IPS DF 4.7 (cell line): ENCODE measurements at regions not wholly inside any gene's neighbourhood (a gene's known extent, or its start where the extent isn't known, plus 50 kb on each side); places are given as distances from the start of the nearest gene placed in this dataset.
"Not testable (repeated sequence)": the region's sequence is repeated elsewhere in the genome, so short reads cannot be mapped to it uniquely, and the experiment has no call there.

Experiments
- DNase-seq: peaks from one replicate; pipeline ENCODE4 v3.0.0-alpha.2; 2013; ENCODE audit warnings: low spot score; ENCODE audit errors: extremely low read depth

DNA sequence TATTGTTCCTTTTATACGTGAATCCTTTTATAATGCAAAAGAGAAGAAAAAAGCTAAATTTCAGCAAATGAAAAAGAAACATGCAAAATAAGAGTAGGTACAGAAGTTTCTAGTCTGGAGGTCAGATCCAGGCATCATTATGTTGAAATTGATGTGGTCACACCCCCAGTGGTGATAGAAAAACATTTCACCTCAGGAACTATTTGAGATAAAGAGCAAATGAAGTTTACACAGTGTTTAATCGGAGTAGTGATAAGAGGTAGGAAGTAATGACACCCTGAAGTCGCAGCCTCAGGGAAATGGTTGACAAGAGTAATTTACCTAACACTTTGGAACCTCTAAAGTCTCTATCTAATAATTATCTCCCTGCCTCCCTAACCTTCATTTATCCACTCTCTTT is 536.0 kb upstream of the STEAP1 start:
- DNase-seq = no peak

DNA sequence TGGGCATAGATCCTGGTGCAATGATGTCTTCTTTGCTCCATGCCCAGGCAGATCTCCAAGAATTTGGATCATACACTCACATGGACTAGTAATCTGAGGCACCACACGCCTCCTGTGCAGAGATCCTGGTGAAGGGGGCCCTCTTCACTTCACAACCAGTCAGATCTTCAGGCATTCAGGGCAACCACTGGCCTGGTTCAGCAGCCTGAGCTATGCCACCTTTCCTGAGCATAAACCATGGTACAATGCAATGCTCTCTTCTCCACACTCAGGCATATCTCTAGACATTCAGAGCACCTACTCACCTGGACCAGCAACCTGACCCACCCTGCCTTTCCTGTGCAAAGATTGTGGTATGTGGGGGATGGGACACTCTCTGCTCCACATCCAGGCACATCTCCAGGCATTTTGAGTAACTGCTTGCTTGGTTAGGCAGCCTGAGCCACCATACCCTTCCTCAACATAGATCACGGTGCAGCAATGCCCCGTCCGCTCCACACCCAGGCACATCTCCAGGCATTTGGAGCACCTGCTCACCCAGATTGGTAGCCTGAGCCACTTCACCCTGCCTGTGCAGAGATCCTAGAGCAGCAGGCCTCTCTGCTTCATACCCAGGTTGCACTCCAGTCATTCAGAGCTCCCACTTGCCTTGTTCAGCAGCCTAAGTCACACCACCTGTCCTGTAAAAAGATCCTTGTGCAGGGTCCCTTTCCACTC is 532.2 kb upstream of the STEAP1 start:
- DNase-seq = no peak

DNA sequence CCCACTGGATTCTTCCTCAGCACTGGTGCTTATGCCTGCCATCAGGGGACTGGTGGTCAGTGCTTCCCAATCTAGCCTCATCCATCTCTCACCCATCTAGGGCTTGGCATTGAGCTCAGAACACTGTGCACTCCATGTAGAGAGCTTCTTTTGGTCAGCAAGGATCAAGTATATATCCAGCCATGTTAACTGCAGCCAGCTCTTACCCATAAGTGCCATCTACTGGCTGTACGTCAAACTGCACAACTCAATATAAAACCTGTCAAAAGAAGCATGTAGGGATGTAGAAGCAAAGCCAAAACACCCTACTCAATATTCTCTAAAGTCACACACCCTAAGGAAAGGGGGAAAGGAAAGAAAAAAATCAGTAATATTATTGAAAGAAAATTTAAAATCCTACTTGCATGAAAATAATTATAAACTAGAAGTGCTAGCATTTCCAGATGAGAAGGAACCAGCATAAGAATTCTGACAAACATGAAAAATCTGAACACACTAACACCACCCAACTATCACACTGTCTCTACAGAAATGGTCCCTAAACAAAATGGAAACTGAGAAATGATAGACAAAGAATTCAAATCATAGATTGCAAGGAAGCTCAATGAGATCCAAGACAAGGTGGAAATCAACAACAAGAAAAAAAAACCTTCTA is 531.1 kb upstream of the STEAP1 start:
- DNase-seq = peak; percentile 36

DNA sequence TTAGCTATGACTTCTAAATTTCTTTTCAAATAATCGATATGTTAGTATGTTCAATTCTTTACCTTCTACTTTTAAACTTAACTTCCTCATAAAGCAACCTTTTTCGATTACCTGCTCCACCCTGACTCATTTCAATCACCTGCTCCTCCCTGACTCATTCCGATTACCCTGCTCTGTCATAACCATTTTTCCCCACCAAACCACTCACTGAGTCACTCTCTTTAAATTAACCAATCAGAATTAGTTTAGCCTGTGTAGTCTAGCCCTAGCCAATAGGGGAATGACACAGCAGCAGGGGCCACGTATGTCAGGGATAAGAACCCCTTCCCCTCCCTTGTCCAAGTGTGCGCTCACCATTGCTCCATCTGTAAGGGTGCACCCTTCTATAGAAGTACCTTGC is 530.1 kb upstream of the STEAP1 start:
- DNase-seq = not testable (repeated sequence)

DNA sequence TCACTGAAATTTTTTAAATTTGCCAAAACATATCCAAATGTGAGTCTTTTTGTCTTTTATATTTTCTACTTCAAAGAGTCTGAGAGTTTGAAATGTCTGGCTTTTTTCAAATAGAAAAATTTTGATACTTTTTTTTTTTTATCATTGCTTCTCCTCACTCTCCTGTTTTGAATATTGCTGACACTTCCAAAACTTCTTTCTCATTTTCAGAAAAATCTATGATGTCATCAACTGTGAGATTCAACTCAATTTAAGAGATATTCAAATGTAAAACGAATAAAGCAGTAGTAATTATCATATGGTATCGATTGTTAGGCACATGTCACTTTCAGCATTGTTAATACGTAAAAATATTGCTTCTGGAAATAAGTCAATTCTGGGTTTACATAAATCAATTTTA is 505.8 kb upstream of the STEAP1 start:
- no peak for DNase-seq

DNA sequence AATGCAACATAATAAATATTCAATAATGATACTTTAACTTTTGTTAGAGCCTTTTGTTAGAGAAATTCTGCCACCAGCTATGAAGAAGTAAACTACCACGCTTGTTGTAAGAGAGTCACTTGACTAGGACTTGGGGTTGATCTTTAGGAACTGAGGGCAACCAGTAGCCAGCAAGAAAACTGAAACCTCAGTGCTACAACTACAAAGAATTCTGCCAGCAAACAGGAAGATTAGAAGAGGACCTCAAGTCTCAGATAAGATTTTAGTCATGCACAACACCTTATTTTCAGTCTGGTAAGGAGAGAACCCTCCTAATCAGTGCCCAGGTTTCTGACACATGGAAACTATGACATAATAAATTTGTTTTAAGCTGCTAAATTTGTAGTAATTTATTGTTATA is 498.3 kb upstream of the STEAP1 start:
- no peak for DNase-seq

DNA sequence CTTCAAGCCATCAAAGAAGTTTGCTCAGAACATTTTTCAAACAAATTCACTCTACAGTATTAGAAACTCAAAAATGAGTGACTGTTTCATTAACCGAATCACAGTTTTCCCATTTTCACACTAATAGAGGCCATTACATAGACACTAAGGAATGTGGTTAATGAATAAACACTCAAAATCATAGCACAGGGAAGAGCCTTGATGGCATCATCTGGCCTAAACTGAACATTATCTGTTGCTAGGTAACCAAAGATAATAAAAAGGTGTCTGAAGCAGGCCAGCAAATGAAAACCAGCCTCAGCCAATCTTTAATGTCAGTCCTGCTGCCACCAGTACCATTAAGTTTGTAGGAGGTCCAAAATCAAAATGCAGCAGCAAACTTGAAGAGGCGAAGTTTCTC is 492.4 kb upstream of the STEAP1 start:
- DNase-seq = no peak

DNA sequence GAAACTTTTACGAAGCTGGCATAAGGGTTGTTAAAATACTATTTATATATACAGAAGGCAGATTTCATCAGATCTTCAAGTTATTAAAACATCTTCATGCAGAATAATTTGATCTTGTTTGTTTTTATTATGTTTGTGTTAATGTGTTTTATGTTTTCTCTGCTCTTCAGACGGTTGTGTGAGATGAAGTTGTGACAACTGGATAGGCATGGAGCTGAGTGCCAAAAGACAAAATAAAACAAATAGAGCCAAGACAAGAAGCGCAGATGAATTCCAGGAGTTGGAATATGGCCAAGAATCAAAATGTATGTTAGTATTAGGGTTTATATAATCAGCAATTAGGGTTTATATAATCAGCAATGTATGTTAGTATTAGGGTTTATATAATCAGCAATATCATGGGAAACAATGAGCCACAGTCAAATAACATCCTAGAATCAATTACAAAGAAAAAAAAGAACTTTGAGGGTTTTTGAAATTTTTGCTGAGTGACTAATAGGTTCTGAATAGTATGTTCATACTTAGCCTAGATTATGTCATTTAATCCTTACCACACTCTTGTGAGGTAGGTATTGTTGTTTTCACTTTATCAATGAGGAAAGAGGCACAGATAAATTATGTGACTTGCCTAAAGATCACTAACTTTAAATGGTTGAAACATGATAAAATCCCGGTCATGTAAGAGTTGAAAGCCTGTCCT is 488.0 kb upstream of the STEAP1 start:
- DNase-seq = no peak

DNA sequence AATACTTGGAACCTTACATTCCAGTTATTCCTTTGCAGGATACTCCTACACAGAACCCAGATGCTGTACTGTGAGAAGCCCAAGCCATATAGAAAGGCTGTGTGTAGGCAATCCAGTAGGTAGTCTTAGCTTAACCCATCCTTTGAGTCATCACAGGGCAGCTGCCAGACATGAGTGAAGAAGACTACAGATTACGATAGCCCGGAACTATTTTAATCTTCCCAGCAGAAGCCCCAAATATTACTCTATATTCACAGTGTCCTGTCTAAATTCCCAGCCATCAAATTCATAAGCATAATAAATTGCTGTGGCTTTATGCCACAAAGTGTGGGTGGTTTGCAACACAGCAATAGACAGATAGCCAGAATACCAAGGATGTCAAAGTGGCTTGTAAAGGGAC is 474.1 kb upstream of the STEAP1 start:
- DNase-seq = no peak

DNA sequence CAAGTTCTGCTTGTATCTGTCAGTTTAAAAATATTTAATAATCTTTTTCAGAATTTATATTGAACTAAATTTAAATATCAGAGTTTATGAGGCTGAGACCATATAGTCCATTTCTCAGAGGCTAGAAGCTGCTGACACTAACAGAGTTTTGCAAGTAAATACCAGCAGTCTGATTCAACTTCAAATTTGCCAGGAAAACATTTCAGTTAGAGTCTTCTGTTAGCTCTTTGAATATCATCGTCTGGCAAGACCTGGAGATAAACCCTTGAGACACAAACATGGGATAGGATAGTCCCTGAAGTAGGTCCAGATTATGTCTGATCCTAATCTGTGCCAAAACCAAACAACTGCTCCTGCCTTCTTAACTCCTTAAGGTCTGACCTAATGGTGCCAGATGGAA is 472.8 kb upstream of the STEAP1 start:
- DNase-seq = no peak

DNA sequence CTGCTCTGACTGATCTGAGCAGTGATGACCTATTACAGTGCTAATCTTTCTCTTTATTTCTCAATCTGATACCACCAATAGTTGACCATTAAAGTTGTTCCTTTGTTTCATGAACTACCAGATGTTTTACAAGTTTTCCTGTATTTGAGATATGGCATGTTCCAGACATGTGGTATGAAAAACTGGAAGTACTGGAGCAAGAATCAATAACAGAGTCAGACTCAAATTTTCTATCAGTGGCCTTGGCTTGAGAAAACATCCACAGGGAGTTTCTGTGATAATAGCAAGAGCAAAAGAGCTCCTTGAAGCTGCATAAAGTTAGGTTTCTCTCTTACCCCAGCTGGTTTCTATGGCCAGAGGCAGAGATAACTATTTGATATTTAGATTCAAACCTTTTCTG is 469.0 kb upstream of the STEAP1 start:
- DNase-seq = no peak

DNA sequence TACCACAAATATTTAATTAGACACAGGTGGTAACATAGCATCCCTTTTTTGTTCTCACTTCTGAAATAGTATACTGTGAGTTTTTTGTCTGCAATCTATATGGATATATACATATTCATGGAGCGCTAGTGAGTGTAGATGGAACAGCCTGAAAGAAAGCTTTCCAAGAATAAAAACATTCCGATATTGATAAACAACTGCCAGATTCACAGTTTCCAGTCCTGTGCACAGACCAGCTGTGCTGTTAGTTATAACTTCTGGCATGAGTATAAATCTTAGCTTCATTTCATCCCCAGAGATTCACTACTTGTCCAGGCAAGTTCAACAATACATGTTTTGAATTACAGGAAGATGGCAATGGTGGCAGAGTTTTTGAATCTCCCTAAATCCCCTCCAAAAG is 467.1 kb upstream of the STEAP1 start:
- no peak for DNase-seq

DNA sequence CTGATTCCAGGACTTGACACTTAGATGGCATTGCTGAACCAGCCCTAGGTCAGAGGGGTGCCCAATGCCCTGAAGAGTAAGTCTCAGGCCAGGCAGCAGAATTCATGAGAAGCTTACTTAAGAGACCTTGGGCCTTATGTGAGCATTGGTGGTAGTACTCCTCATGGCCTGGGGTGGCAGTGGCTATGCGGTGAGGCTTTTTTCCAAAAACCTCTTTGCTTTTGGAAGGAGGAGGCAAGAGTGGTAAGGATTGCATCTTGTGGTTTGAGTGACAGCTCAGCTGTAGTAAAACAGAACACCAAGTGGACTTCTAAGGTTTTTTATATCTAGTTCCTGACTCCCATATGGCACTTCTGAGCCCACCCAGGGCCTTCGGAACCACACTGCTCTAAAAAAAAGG is 459.0 kb upstream of the STEAP1 start:
- no peak for DNase-seq

DNA sequence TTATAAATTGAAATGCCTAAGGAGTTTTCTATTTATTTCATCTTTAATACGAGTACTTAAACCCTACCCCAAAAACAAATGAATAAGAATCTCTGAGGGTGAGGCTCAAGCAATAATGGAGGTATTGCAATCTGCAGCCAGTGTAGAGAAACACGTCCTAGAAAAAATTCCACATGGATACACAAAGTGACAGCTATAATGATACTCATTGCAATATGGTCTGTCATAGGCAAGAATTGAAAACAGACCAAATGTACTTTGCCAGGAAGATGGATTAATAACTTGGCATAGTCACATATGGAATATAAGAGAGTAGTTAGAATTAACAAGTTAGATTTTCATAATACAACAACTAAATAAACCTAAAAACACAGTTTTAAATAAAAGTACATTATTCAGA is 440.1 kb upstream of the STEAP1 start:
- DNase-seq = no peak

DNA sequence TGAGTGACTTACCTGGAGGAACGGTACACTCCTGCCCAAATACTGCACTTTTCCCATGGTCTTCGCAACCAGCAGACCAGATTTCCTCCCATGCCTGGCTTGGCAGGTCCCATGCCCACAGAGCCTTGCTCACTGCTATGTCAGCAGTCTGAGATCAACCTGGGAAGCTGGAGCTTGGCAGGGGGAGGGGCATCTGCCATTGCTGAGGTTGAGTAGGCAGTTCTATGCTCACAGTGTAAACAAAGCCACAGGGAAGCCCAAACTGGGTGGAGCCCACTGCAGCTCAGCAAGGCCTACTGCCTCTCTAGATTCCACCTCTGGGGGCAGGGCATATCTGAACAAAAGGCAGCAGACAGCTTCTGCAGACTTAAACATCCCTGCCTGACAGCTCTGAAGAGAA is 435.3 kb upstream of the STEAP1 start:
- peak; percentile 14 for DNase-seq

DNA sequence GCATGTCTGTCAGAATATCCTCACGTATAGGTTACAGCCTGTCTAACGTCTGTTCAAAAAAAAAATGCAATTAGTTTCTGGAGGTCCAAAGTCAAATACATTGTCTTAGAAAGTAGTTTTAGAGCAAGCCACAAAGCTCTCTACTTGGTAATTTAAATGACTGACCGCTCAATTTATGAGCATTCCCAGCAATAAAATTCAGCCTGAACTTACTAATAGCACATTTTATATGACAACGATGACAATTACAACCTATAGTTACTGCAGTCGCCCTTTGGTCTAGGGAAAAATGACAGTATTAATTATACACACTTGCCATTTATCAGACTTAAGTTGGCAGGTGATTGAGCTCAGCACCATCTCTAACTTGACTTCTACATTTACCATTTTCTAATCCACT is 425.8 kb upstream of the STEAP1 start:
- DNase-seq = no peak

DNA sequence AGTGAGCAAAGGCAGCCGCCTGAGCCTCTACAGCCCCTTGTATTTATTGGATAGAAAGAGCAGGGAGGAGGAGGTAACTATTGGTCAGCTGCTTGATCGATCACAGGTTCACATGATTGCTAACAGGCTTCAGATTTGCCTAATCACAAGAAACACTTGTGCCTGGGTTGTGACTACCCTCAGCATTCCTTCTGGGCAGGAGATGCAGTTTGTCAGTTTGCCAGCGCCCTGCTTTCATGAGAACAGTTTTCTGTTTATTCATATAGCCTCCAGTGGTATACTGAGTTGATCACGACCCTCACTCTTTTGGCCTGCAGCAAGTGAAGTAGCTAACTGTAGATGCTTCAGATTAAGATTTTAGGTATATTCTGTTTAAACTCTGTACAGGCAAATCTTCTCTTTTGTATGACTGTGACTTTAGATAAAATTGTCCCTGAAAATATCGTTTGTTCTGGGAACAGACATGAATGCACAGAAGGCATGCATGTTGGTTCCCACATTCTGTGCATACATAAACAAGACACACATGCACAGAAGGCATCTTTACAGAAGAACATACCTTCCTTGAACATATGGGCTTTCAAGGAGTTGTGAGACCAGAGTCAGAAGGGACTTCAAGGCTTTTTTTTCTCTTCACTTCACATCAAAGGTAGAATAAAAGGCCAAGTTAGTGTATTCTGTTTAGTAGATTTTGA is 422.4 kb upstream of the STEAP1 start:
- DNase-seq = no peak

DNA sequence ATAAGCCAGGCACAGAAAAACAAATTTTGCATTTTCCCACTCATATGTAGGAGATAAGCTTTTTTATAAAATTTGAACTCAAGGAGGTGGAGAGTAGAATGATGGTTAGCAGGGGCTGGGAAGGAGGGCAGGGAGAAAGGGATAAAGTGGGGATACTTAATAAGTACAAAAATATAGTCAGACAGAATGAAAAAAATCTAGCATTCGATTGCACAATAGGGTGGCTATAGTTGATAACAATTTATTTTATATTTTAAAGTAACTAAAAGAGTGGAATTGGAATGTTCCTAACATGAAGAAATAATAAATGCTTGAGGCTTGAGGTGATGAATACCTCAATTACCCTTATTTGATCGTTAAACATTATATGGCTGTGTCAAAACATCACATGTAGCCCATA is 415.7 kb upstream of the STEAP1 start:
- DNase-seq = no peak

DNA sequence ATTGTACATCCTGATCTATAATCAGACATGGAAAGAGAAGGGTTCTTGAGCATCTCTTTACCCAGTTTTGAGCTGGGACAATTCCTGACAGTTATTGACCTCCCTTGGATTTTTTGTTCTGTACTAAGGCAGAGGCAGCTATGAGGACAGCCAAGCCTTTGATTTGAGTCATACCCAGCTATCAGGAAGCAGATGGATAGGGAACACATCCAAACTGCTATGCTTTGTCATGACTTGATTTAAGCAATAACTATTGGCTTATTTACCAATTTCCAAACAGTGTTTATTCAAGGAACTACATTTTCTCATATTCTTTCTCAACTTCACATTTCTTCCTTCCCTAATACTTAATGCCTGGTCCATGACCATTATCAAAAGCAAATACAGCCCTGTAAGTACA is 396.4 kb upstream of the STEAP1 start:
- no peak for DNase-seq

DNA sequence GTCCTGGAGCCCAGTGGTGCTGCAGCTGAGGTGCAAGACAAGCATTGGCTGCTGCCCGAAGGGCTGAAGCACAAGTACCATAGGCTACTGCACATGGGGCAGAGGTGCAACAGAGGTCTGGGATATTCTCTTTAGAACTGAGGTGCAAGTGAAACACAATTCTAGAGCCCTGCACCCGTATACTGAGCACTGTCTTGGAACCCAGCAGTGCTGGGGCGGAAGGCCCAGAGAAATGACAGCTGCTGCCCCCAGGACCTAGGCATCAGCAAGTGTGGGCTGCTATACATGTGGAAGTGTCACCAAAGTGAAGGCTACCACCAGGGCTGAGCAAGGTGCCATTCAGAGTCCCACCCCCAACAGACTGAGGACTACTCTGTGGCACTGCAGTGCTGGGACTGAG is 393.6 kb upstream of the STEAP1 start:
- no peak for DNase-seq

DNA sequence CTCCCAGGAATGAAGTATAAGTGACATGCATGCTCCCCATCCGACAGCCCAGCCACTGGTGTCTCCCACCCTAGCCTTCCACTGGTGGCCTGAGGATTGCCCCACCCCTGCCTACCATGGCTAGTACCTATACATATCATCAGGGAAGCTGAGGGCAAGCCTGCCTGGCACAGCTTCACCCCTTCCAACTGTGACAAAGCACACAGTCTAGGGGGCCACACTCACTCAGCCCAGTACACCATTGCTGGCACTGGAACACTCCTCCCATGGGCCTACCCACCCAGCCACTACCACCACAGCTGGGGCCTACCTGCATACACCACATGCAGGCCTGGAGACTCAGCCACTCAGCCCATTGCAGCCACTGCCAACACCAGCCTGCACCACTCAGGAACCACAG is 393.1 kb upstream of the STEAP1 start:
- DNase-seq = no peak

DNA sequence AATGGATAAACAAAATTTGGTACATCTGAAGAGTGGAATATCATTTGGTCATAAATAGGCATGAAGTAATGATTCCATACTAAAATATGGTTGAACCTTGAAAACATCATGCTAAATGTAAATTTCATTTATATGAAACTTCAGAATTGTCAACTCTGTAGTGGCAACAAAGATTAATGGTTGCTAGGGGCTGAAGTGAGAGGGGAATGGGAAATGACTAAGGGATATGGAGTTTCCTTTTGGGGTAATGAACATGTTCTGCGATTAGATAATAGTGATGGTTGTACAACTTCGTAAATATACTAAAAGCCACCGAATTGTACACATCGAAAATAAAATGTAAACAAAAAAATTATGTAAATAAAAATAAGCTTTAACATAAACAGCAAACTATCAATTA is 384.1 kb upstream of the STEAP1 start:
- DNase-seq = no peak
